ENCODE measurements at regions not wholly inside any gene's neighbourhood (a gene's known extent, or its start where the extent isn't known, plus 50 kb on each side); places are given as distances from the start of the nearest gene placed in this dataset.
A peak's percentile ranks its signal among the peaks of the same experiment; 100 is the strongest.

DNA sequence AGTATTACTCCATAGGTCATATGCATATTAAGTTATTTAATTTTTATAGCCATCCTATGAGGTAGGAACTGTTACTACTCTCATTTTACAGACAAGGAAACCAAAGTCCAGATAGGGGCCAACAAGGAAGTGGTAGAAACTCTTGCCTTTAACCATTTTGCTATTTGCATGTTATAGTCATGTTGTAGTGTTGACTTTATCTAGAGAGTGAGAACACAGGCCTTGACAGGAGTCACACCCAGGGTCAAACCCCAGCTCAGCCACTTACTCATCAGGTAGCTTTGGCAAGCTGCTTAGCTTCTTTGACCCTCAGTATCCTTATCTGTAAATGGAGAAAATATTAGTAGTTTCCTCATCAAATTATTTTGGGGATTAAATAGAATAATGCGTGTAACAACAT lies 156.2 kb downstream of the CAND1 start:
- no peak for DNase-seq (ENCODE audit: low read depth in 4 of 4, low spot score in 3 of 4)

DNA sequence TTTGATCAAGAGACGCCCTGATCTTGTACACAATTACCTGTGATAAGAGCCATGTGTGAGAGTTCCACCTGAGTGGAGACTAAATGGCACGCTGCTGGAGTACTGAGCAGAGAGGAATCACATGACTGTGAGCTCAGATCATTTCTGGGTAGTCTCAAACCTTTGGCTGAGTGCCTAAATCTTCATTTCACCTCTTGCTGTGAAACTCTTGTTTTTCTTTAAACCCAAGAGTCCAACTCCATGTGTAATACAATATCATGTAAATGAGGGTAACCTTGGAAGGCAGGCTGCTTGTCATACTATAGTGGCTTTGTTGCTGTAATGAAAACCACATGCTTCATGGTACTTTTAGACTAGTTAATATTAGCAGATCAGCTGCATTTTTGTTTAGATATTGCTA lies 156.9 kb downstream of the CAND1 start:
- DNase-seq (ENCODE audit: low read depth in 4 of 4, low spot score in 3 of 4) = peak in 1 of 4 donors; percentile 65

DNA sequence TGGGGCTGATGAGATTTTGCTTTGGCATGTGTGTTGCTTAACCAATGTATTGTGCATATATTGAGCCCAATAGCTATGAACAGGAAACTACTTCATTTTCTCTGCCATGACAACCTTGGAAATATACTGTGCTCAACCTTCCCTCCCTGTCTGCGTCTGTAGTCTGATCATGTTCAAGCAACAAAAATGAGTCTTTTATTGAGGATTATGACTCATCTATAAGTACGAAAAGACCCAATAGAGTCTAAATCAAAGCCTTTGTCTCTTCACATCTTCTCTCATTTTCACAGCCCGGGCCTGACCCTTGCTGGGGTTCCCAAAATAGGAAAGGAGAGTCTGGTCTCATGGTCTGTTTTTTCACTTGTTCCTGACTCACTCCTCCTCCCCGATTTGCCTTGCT lies 158.2 kb downstream of the CAND1 start:
- DNase-seq (ENCODE audit: low read depth in 4 of 4, low spot score in 3 of 4) = no peak

DNA sequence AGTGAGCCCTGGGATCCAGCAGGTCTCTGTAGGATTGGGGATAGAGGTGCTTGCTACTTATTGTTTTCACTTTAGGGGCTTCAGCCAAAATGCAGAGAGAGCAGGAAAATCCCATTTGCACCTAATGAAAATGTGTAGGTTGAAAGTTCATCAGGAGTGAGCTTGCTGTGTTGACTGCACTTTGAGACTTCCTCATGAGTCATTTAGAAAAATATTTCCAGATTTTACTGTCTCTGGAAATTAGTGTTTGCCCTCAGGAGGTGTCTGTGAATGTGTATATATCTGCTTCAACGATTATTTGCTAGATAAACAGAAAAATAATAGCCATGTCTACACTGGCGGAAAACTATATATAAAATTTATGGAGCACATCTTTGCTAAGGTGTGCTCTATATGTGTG lies 159.3 kb downstream of the CAND1 start:
- DNase-seq (ENCODE audit: low read depth in 4 of 4, low spot score in 3 of 4) = no peak

DNA sequence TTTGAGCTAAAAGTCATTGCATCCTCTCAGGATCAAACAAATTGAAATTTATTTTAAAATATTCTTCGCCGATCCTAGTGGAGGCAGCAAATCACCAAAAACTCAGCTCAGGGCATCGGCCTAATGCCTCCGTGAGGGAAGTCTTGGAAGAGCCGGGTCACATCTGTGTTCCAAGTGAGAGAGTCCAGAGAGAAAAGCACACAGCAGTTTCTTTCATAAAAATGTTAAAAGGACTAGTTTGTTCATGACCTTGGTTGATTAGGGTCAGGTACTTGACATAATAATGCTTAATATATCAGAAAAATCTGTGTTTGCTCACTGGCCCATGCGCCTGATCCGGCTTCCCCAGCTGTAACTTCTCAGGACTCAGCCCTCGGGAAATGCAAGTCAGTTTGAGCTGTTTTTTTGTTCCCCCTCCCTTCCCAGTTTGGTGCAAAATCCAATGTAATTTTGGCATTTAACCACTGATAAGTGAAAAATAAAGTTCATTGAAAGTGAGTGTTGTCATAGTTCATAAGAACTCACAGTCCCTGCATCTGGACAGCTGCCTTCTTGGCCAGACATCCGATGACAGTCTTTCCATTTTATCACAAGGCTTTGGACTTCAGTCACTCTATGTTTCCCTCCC lies 161.7 kb downstream of the CAND1 start:
- peak; percentile 71 to 78 (median 76) for DNase-seq (ENCODE audit: low read depth in 4 of 4, low spot score in 3 of 4)

DNA sequence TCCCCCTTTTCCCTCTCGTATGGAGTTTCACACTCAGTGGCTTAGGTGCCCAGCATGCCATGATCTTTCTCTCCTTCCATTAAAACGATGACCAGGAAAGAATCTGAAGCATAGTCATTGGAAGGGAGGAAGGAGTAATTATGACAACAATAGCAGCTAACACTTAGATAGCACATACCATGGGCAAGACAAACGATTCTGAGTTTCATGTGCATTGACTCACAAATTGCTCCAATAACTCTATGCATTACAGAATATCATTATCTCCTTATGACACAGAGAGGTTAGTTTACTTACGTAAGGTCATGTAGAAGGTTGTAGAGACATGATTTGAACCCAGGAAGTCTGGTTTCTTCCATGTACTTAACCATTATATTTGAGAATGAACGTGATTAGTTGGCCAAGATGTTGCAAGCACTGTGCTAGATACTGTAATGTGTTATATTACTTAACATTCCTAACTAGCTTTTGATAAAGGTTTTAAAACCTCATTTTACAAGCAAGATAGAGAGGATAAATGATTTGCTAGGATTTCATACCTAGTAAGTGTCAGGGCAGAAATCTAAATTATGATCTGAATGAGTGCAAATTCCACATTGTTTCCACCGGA lies 162.4 kb downstream of the CAND1 start:
- no peak for DNase-seq (ENCODE audit: low read depth in 4 of 4, low spot score in 3 of 4)

DNA sequence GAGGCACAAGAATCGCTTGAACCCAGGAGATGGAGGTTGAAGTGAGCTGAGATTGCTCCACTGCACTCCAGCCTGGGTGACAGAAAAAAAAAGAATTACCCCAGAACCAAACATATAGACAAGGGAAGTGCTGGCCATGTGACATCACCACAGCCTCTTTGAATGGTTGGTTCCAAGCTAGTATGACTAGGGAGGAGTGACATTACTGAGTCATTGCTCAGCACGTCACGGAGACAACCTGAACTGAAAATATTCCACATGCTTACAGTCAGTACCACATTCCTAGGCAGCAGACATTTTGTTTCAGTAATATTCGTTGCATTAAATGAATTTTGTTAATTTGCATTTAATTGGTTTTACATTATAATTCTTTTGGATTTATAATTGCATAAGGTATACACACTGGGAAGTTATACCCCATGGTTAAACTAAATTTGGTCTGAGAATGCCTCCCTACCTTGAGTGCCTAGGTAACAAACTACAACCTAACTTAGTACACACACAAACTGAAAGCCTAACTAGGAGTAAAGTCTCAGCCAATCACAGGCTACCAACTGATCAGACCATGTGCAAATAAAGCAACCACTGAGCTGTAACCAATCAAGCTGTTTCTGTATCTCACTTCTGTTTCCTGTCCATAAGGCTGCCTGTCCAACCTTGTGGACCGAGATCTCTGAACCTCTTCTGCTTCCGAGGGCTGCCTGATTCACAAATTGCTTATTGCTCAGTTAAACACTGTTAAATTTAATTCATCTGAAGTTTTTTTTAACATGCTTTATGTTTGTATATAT lies 164.4 kb downstream of the CAND1 start:
- no peak for DNase-seq (ENCODE audit: low read depth in 4 of 4, low spot score in 3 of 4)

DNA sequence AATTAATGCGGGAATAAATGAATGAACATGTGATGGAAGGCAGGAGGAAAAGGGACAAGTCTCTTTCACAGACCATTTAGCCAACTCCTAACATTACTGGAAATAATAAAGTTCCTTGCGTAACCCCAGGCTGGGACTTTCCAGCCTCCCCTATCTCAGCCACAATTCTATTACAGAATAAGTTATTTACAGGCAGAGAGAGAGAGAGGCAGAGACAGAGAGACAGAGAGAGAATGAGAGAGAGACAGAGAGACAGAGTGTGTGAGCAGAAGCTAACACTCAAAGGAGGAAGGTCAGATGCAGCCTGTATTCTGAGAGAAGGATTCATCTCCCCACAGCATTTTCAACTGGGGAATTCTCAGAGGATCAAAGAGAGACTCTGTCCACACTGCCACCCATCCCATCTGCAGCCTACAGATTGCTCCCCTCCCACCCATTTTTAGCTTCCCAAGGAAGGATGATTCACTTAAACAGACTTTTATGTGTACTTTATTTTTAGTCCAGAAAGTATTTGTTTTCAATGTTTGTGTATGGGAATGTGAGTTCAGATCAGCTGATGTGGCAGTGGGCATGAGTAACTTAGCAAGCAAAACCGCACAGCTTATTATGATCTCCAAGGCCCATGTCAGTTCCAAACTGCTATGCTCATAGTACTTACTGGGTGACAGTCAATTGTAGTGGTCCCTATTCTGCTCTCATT lies 165.7 kb downstream of the CAND1 start:
- no peak for DNase-seq (ENCODE audit: low read depth in 4 of 4, low spot score in 3 of 4)

DNA sequence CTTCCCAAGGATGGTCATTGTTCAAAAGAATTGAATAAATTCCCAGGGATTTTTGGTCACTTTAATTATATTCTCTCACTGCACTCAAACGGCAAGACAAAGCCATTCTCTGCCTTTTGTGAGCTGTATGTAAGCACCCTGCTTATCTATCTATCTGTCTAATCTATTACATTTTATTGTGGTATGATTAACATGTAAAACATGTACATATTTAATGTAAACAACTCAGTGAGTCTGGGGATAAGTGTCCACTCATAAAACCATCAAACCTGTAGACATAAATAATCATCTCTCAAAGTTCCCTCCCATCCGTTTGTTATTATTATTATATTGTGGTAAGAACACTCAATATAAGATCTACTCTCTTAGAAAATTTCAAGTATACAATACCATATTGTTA lies 167.1 kb downstream of the CAND1 start:
- DNase-seq (ENCODE audit: low read depth in 4 of 4, low spot score in 3 of 4) = no peak

DNA sequence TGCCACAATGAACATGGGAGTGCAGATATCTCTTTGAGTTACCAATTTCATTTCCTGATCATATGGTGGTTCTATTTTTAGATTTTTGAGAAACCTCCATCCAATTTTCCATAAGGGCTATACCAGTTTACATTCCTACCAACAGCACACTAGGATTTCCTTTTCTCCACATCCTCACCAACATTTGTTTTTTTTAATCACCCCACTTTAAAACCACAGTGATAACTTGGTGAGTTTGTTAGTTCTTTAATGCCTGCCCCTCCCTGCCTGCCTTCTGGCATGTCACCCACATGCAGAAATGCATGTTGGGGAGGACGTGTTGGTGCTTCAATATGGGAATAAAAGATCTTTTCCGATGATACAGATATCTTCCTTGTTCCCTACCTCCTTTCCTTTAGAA lies 167.9 kb downstream of the CAND1 start:
- DNase-seq (ENCODE audit: low read depth in 4 of 4, low spot score in 3 of 4) = no peak

DNA sequence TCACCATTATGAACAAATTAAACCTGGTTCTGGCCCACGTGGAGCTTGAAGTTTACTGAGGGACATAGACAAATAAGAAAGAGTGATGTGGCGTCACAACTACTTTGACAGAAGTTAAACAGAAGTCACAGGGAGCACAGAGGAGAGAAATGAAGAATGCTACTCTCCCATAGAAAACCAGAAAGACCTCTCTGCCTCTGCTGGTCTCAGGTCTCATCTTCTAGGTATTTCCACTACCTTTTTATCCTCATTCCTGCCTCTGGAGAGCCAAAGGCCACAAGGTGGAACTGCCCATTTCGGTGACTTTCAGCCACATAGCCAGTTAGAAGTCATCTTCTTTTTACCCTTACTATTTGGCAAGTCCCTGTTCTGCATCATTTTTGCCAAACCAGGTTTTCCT lies 170.5 kb downstream of the CAND1 start:
- DNase-seq (ENCODE audit: low read depth in 4 of 4, low spot score in 3 of 4) = no peak

DNA sequence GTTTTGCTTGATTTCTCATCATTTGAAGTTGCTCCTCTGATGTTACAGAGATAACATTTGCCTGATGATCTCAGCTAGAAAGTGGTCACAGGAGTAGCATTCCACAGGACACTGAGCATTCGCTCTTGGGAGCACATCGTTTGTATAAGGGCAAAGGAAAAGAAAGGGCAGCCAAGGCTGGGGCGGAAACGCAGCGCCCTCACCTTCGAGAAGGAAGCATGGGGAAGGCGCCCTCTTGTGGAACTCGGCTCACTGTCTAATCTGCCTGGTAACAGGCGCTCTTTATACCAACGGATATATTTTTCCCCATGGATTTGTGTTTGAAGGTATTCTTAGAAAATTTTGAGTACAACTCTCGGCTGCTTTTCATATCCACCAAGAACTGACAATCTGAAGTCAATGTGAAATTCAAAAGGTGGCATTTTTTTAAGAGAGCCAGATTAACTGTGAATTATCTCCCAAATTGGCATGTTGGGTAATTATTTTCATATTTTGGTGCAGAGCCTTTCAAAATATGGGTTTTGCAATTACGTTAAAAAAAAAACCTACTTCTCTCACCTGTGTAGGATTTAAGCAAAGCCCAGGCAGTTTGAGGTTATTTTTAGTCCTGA lies 172.7 kb downstream of the CAND1 start:
- DNase-seq (ENCODE audit: low read depth in 4 of 4, low spot score in 3 of 4) = peak in 3 of 4 donors; percentile 64 to 76 (median 64)

DNA sequence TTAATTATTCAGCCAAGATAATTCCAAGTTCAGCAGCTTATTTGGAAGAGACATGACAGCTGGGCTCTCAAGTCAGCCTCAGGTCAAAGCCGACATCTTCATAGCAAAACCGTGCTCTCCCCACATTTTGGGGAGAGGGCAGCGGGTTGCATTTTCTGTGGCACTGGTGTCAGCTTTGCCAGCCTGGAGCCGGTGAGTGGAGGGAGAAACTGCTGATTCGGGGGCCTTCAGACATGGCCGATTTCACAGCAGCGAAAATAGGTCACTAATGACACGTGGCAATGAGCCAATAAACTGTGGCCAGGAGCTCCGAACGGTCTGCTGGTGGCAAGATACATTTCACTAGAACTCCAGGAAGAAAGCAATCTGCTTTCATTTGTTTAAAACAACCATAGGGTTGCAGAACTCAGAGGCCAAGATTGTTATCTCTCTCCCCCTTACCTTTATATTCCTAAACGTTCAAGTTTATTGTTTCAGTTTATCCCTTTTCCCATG lies 173.2 kb downstream of the CAND1 start:
- peak in 1 of 4 donors; percentile 43 for DNase-seq (ENCODE audit: low read depth in 4 of 4, low spot score in 3 of 4)

DNA sequence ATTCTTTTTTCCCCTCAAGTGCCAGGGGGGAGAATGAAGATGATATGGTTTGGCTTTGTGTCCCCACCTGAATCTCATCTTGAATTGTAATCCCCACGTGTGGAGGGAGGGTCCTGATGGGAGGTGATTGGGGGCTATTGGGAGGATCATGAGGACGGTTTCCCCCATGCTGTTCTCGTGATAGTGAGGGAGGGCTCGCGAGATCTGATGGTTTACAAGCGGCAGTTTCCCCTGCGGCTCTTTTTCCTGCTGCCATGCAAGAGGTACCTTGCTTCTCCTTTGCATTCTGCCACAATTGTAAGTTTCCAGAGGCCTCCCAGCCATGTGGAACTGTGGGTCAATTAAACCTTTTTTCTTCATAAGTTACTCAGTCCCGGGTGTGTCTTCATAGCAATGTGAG lies 173.7 kb downstream of the CAND1 start:
- DNase-seq (ENCODE audit: low read depth in 4 of 4, low spot score in 3 of 4) = no peak

DNA sequence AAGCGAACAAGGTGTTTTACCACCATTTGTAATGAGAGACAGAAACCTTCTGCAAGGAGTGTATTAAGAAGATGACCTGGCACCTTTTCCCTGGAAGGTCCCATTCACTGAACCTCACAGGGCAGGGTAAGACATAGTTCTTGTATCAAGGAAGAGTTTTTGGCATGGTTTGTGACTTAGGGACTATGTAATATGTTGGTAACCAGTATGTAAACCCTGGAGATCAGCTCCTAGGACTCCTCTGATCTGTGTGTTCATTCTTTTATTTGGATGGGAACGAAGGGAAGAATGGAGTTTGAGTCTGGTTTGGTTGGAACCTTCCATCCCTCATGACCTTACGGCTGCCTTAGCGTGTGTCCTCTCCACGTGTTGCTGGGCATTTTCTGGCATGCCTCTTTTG lies 175.4 kb downstream of the CAND1 start:
- DNase-seq (ENCODE audit: low read depth in 4 of 4, low spot score in 3 of 4) = no peak

DNA sequence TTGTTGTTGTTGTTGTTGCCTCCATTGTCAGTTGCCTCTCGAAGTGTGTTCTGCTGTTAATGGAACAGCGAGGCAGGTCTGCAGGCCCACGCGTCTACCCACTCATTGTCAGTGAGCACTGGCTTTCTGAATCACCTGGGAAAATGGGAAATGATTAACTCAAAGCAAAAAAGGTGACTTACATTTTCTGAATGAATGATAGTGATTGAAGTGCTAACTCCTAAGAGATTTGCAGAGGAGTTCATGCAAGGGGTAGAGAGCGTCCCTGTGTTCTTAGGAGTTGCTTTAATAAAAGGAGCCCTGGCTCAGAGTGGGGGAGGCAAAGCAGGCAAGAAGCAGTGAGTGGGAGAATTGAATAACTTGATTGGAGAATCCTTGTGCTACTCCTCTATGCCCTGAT lies 177.6 kb downstream of the CAND1 start:
- no peak for DNase-seq (ENCODE audit: low read depth in 4 of 4, low spot score in 3 of 4)

DNA sequence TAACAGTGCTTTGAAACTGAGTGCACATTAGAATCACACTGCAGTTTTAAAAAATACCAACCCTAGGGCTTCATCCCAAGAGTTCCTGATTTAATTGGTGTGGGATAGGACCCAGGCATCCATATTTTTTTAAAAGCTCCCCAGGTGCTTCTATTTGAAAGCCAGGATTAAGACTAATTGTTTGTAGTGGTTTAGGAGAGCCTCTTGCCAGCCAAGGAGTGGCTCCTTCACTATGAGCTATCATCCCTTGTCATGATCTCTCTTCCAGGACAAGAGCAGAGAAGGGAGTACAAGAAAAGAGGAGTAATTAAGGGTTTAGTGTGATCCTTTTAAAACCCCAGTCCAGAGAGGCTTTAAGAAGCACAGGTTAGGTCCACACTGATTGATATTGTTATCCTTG lies 178.0 kb downstream of the CAND1 start:
- no peak for DNase-seq (ENCODE audit: low read depth in 4 of 4, low spot score in 3 of 4)

DNA sequence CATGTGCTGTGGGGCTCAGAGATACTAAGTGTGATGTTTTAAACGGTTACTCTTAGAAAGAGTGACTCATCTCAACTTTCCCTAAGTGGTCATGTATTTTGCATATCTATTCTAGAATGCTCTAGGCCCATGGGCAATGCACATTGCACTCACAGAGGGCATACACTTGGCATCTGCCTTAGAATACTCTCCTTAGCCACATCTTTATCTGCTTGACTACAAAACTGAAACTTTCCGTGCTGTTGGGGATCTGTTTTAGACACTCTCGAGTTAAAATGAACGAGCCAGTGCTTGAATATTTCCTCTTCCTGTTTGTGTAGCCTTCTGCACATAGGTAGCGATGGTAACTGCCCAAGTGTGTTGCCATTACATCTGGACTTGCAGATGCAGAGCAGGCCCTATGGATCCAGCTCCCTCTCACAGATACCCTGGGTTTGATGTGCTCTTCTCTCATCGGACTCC lies 180.5 kb downstream of the CAND1 start:
- DNase-seq (ENCODE audit: low read depth in 4 of 4, low spot score in 3 of 4) = no peak

DNA sequence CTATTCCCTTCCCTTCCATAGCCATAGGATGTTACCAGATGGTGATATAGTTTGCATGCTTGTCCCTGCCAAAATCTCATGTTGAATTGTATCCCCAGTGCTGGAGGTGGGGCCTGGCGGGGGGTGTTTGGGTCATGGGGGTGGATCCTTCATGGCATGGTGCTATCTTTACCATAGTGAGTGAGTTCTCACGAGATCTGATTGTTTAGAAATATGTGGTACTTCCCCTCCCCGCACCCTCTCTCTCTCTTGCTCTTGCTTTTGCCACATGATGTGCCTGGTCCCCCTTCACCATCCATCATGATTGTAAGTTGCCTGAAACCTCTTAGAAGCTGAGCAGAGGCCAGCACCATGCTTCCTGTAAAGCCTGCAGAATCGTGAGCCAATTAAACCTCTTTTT lies 181.3 kb downstream of the CAND1 start:
- DNase-seq (ENCODE audit: low read depth in 4 of 4, low spot score in 3 of 4) = no peak

DNA sequence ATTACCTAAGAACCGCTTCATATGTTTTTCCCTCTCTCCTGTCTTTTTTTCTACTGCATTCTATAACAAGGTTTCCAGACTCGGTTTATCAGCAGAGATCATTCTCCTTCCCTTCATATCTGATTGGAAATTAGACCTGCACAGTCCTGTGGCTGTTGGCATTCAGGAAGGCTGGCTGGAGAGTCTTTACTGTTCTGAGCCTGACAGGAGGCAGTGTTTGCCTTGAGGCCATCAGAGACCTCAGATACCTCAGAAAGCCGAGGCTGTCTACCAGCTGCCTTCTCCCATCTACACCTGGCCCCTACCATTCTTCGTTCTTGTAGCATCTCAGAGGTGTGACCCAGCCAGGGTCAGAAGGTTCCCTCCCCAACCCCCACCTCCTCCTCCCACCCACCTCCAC lies 182.0 kb downstream of the CAND1 start:
- DNase-seq (ENCODE audit: low read depth in 4 of 4, low spot score in 3 of 4) = no peak

Measured in left renal pelvis (tissue), 4 donors.